Activated CD4-positive, CD25-positive, alpha-beta regulatory T cell treated with anti-CD3 and anti-CD28 coated beads, Interleukin-2, amount 50 U/mL, for 24 hours (primary cell): ENCODE measurements at regions not wholly inside any gene's neighbourhood (a gene's known extent, or its start where the extent isn't known, plus 50 kb on each side); places are given as distances from the start of the nearest gene placed in this dataset.

ENCODE experiments used
- ATAC-seq, 2 donors: fragments of 150-1000 bp; cut with Tn5 transposase; one replicate each; pipeline ENCODE4 v1.10.0; 2021; ENCODE audit warnings: mild to moderate bottlenecking in 1 of 2, moderate library complexity in 1 of 2

DNA sequence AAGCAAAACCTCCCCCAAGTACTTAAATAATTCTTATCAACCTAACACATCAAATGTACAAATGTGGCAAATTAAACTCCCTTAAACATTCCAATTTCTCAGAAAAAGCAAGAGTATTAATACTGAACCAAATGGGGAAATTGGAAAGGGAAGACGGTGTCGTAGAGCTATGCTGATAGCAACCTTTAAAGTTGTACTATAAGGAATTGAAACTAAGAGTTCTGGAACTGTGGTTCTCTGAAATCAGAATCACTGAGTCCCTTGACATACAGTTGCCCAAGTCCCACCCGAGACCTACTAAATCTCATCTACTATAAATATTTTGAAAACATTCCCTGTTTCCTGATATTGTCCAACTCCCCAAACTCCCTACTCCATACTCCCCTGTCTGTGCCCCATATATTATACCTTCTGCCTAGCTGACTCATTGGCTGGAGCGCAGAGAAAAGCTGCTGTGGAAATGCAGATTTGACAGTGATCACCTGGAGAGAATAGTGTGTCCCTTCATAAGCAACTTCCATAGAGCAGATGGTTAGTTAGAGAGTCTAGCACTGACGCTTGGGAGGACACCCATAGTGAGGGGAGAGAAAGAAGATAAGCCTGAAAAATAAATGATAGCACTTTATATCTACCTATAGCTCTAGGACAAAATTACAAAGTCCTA, 51.4 kb upstream of the ITM2B start:
- no peak for ATAC-seq

DNA sequence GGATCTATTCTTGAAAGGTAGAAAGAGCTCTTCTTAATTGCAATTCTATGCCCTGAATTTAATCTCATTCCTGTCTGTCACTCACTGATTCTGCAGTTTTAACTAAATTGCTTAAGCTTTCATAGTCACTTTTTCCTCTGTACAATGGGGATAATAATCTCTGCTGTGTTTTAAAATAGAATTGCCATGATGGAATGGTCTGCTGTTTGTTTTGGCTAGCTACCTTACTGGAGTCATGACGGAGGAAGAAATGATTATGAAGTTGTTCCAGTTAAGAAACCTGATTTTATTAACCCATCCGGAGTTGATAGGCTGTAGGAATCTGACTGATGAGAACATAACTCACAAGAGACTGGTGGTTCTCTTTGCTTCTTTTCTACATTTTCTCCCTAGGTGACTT, 54.9 kb upstream of the ITM2B start:
- no peak for ATAC-seq

DNA sequence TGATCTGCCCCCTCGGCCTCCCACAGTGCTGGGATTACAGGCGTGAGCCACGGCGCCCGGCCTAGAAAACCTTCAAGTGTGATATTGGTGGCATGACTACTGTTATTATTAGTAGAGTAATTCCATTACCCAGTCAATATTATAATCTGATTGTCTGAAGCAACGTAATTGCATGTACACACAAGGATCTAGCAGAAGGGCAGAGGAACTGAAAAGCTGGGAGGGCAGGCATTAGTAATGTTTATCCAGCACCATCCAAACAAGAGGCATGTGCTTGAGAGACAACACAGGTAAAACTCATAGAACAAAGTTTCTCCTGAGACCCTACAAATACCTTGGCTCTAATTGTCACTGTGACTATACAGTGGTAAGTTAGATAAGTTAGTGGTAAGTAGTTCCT, 56.2 kb upstream of the ITM2B start:
- no peak for ATAC-seq

DNA sequence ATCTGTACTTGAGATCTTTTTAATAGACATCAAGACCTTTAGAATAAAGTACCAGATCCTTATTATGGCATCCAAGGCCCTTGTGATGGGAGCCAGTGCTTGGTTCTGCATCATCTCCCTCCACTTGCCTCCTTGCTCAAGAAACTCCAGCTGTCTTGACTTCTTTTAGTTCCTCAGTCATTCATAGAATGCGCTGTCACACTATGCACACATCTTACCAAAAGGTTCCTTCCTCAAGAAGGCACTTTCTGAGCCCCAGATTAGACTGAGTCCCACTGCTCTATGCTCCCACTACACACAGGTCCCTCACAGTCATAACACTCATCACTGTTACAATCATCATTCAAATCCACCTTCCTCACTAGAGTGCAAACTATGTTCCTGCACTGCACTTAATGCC, 57.8 kb upstream of the ITM2B start:
- no peak for ATAC-seq

DNA sequence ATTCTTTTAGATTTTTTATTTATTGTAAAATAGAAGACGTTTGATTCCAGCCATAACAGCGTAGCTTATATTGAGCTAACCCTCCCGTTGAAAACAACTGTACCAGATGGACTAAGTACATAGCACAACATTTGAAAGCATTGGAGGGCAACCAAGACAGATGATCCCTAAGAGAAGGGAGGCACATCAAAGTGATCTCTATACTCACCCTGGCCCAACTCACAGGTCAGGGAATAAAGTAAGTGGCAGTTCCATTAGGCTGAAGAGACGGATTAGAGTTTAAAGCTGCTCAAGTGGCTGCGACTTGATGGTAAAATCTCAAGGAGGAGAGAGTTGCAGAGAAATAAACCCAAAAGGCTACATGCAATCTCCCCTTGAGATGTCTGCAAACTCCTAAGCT, 65.1 kb upstream of the ITM2B start:
- ATAC-seq, result no peak

DNA sequence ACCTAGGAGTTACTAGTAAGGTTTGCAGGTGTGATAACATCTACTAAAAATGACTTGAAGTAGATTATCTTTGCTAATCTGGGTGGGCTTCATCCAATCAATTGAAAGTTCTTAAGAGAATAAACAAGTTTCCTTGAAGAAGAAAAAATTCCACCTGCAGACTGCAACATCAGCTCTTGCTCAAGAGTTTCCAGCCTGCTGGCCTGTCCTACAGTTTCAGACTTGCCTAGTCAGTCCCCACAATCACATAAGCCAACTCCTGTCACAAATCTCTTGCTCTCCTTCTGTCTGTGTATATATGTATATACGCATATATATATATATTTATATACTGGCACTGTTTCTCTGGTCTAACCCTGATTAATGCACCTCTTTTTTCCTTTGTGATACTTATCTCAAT, 67.3 kb upstream of the ITM2B start:
- ATAC-seq, result no peak

DNA sequence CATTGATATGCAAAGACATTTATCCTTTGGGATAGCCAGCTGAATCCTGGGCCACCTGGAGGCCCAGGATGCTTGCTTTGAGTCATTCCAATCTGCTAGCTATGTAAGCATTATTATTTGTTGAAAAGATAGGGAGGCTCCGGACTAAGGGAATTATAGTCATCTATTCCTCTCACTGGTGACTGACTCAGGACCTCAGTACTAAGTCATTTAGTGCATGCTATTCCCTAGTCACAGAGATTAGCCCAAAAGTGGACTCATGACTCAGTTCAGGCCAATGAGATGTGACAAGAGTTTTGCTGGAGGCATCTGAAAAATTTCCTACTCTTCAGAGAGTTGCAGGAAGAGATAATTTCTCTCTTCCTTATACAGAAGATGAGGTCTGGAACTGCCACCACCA, 67.9 kb upstream of the ITM2B start:
- no peak for ATAC-seq

DNA sequence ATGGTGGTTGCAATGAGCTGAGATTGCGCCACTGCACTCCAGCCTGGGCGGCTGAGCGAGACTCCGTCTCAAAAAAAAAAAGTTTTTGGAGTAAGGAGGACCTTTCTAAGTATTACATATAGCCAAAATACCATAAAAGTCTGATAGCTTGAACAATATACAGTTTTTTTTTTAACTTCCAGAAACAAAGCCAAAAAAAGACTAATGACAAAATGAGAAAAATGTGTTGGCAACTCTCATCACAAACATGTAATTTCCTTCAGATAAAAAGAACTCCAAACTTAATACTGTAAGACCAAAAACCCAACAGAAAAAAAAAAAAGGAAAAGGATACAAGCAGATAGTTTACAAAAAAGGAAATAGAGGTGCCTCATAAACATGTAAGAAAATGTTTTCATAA, 68.2 kb upstream of the MED4 start:
- no peak for ATAC-seq

DNA sequence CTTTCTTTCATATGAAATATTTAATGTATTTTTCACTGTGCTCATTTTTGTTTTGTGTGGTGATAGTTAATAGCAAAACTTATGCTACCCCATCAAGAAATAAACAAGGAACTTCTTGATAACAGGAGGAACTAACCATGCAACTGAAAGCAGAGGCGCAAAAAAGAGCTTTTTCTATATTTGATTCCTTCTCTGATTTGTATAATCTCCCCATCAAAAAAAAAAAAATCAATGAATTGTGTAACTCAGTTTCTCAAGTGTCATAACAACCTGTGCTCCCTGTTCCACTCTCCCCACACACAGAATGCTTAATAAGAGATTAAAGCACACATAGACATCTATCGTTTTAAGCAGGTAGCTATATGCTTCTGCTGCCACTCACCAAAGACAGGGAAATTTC, 67.3 kb upstream of the MED4 start:
- ATAC-seq, result no peak

DNA sequence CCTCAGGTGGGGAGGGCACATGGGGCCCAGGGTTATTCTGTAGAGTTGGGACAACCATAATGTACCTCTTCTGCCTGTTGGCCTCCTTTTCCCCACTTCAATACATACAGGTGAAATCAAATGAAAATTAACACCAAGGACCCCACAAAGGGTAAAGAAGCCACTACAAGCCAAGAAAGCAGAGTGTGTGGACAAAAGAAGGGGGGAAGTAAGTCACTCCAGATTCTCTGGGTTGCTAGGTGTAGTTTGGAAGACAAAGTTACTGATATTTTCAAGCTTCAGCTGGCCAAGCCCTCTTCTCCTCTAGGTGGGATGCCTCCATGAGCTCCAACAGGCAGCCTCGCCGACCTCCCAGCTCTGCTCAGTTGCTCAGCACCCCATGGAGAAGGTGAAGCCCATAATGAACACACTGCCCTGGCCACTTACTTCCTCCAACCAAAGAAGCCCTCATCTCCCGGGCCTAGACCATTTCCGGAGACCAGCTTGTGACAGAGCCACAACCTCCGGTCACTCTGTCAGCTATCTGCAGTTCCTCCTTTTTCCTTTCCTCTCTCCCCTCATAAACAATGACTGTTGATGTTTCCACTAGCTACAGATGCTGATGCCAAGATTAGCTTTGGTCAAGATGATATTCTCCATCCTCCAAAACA, 66.8 kb upstream of the MED4 start:
- no peak for ATAC-seq

DNA sequence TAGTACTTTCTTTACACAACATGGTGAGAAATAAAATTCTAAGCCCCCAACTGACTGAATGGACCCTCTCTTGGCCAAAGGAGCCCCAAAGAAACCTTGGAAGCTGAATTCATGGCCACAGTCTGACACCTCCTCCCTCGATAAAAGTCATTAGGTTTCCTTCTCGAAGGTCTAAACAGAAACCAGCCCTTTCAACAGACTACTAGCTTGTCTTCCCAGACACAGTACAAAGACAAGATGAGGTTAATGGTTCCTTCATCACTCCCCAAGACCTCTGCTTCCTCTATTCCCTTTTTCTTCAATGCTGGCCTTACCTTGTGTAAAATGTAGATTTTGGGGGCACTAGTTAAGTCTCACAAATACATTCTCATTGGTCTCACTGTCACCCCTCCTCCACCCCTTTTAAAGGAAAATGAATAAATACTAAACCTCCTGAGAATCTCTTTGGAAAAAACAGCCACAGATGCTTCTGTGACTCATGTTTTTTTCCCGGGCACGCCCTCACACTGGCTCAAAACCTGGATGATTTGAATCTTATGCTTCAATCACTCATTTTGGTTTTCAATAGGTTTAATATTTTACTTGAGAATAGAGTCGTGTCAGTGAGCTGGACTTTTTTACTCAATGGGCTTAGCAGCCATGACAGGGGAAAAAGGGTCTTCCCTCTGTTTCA, 65.8 kb upstream of the MED4 start:
- no peak for ATAC-seq

DNA sequence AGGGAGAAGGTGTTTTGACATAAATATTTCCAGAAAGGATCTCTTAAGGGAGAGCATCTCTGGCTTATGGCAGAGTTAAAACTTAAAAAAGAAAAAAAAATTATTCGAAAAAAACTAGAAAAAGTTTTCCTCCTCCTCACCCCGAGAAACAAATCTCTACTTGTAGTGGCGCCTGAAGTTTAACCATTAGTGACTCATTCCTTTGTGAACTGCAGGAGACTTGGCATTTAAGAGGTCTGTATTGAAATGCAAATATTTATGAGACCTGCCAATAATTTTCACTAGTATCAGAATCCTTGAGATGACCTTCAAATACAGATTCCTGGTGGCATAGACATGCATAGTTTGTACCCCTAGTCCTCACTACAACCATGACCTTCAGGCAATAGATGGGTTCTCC, 64.9 kb upstream of the MED4 start:
- ATAC-seq, result no peak

DNA sequence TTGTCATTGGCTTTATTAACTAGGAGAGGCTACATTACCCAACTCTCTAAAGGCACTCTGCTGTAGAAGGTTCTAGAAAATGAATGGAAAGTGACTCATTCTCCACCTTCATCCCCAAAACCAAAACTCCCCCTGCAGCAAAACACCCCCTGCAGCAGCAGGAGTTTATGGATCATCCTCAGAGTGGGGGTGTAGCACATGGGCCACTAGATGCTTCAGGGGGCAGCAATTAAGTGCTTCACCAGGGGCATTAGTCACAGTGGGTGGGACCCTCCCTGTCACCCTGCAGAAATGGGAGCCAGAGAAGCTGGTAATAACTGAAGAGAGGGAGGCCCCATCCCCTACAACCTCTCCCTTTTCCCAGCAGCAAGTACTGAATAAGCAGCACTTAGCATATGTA, 64.5 kb upstream of the MED4 start:
- ATAC-seq, result no peak

DNA sequence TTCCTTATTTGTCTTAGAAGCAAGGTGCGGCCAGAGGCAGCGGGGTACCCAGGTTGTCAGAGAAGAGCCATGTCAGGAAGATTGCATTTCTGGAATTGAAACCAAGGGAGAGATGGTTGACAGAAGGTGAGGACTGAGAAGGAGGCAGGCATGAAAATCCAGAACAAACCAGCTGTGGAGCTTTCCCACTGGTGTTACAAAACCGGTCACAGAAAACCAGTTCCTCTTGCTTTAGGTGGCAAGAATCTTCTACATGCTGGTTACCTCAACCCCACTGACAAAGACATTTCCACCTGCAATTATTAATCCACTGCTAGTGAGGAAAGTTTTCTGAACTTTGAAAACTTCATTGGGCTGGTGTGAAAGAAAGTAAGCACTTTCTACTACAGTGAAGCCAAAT, 64.0 kb upstream of the MED4 start:
- no peak for ATAC-seq

DNA sequence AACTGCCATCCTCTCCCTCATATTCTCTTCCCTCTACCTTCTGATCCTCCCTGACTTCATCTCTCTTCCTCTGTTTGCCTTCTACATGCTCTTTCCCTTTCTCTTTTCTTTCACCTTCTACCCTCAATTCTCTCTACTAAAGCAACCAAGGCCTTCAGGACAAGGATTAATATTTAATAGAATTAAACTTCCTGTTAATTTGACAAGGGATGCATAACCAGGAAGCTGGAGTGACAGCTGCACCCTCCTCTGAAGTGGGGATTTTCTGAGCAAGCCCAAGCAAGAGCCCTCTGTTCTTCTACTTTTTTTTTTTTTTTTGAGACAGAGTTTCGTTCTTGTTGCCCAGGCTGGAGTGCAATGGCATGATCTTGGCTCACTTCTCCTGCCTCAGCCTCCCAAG, 63.4 kb upstream of the MED4 start:
- ATAC-seq, result no peak

DNA sequence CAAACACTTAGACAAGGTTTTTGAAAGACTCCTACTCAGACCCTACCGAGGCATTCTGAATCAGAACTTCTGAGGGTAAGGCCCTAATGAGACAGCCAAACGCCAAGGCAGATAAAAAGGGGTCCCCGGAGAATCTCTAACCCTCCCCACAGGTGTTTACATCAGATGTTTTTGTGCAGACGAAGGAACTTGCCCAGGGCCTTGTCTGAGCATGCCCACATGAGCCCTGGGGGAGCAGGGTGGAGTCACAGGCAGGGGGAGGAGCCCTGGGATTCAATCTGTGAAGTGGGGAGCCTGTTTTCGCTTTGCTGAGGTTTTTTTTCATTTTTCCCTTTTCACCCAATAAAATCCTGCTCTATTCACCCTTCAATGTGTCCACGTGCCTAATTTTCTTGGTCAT, 61.6 kb upstream of the MED4 start:
- ATAC-seq, result peak; percentile 61 to 67

DNA sequence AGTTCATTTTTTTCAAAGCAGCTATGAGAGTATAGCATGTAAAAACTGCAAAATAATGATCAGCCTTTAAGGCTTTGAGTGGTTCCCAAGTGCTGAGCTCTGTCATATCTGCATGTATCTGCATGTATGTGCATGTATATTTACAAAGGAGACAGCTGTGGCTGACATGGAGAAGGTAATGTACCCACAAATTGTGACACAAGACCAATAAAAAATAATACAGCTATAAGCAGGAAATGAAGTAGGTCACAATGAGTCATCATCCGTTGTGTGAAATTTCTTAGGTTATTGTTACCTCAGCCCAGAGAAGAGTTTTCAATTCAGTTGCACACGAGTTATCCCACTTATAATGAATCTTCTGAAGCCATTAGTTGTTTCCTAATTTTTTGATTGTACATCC, 60.9 kb upstream of the MED4 start:
- ATAC-seq, result peak; percentile 84 to 90

DNA sequence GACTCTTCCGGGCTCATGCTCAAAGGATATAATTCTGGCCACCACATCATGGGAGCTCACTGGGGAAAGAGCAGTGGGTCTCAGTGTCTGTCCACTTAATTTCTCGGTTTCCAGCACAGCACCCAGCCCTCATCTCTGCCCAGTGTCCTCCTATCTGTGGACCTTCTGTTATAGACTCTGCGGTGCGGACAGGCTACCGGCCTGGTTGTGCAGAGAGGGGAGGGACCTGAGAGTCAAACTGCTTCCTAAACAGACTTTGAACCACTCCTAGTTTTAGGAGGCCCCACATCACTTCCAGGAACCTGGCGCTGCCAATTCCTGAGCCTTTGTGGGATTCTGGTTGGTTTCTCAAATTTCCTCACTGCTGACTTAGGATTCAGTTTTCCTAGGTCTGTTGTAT, 59.8 kb upstream of the MED4 start:
- ATAC-seq, result no peak

DNA sequence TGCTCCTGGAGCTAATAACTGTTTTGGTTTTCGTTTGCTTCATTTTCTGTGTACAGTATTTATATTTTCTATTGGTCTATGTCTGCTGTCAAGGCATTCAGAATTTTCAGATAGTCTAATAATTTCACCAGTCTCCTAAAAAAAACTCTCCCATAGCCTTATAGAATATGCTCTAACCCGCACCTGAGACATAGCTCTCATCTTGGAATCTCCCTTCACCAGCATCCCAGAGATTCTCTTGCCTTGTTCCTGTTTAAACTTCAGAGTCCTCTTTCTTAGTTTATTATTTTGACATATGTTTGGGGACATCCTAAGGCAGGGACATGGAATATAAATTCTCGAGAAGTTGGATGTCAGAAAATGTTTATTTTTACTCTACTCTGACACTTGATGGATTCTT, 58.3 kb upstream of the MED4 start:
- ATAC-seq, result no peak

DNA sequence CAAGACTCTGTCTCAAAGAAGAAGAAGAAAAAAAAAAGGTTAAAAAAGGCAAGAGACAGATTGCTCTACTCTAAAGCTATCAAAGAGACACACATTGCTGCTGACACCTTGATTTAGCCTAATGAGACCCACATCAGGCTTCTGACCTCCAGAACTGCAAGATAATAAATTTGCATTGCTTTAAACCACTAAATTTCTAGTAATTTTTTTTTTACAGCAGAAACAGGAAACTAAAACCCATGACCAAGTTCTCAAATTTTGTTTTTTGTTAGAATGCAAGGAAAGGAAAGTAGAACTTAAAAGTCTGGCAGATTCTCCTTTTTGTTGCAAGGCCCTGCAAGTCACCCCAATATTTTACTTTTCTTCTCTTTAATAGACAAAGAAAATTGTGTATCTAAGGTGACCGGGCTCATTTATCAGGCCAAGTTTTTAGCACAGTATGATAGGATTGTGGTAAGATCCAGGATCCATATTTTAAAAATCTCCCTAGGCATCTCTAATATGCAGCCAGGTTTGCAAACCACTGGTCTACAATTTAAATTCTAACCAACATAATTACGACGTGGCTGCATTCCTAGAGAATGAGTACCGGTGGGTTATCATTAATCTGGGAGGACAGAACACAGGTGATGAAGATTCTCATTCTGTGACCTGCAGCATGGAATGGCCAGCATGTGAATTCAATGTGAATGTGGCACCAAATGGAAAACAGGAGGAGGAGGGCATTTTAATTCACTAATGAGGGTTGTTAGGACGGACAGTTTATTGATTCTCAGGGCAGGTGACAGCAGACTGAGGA, 56.7 kb upstream of the MED4 start:
- ATAC-seq, result no peak

DNA sequence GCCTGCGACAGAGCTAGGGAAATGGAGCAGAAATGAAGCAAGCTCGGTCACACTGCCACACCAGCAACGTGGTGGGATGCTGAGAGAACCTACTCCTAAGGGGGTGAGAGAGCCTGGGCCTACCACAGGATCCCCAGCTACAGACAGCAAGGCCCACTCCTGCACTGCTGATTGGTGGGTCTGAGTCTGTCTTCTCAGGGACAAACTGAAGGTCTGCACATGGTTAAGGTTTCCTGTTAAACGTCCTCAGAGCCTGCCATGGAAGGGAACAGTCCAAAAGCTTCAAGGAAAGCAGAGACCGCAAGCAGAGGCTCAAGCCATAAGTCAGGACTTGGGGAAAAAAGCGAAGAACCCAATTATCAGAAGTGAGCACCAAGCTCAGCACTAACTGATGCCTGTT, 53.5 kb upstream of the MED4 start:
- no peak for ATAC-seq

DNA sequence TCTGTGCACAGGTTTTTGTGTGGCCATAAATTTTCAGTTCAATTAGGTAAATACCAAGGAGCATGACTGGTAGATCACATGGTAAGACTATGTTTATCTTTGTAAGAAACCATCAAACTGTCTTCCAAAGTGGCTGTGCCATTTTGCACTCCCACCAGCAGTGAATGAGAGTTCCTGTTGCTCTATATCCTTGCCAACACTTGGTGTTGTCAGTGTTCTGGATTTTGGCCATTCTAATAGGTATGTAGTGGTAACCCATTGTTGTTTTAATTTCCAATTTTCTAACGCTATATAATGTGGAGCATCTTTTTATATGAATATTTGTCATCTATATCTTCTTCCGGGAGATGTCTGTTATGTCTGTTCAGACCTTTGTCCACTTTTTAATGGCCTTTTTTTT, 51.7 kb upstream of the MED4 start:
- ATAC-seq, result no peak

DNA sequence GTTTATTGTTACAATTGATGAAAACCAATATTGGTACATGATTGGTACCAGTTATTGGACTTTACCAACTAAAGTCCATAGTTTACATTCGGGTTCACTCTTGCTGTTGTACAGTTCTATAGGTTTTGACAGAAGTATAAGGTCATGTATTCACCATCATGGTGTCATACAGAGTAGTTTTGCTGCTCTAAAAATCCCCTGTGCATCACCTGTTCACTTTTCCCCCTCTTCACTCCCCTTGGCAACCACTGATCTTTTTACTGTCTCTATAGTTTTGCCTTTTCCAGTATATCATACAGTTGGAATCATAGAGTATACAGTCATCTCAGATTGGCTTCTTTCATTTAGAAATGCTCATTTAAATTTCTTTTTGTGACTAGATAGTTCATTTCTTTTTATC, 51.2 kb upstream of the MED4 start:
- ATAC-seq, result no peak
